ENCODE measurements at regions not wholly inside any gene's neighbourhood (a gene's known extent, or its start where the extent isn't known, plus 50 kb on each side); places are given as distances from the start of the nearest gene placed in this dataset.
"Not testable (repeated sequence)": the region's sequence is repeated elsewhere in the genome, so short reads cannot be mapped to it uniquely, and the experiment has no call there.

DNA sequence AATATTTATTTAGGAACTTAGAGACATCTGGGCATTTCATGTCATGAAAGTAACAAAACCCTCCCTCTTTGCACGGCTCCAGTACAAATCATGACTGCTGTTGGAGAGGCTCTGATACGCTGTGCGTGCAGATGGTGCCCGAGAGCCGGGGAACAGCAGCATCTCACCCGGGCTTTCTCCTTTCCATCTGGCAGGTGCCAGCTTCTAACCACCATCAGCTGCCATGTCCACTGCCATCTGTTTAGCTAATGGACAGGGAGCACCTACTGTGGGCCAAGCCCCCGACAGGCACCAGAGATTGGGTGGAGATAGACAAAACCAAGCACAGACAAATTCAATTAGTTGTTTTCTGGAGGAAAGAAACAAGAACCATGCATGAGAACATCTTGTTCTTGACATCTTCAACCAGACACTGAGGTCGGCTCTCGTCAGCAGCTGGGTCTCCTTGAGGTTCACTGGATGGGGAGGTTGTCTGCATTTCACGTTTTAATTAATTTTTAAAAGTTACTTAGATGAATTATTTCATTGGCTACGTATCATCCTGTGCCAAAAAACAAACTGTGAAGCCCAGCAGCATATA, 323.7 kb downstream of the THBS2 start:
- DNase-seq = no peak

- no peak for DNase-seq
These were observed 325.6 kb downstream of the THBS2 start for GRCh38 chr6:168928012-168928411.

DNA sequence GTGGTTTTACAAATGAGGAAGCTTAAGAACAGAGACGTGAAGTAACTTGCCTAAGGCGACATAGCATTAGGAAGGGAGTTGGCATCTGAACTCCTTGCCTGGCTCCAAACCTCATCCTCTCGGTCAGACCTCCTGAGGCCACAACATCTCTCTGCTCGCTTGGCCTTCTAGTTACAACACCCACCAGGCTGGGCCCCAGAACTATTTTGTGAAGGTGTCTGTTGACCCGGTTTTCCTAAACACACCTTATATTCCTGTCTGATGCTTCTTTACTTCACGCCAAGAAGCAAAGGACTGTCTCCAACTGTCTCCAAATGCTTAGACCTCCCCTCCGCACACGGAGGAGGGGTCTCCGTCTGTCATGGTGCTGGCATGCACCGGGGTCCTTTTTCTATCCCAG, 326.6 kb downstream of the THBS2 start:
- no peak for DNase-seq

DNA sequence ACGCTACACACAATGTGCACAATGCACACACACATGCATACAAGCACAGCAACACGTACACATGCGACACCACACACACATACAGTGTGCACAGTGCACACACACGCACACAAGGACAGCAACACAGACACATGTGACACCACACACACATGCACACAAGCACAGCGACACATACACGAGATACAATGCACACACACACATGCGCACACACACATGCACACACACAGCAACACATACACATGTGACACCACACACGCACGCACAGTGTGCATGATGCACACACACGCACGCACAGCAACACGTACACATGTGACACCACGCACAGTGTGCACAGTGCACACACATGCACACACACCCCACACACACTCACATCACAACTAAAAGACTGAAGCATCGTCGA, 327.3 kb downstream of the THBS2 start:
- DNase-seq = no peak

DNA sequence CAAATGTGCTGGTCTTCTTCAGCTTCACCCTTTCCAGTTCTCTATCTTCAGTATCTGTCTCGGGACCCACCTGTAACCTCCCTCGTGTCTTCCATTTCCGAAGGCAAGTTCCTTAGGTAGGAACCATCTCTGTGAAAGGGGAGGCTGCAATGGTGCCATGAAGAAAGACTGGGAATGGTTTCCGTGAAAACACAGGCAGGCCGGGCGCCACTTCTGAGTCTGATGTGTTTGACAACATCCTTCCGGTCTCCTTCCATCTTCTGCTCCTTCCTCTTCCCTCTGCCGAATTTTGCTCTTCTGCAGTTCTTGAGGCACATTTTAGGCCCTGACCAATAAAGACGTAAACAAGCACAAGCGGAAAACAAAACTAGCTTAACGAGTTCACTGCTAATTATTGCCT, 328.0 kb downstream of the THBS2 start:
- no peak for DNase-seq

- DNase-seq = no peak
These were observed 330.5 kb downstream of the THBS2 start for GRCh38 chr6:168923171-168923570.

DNA sequence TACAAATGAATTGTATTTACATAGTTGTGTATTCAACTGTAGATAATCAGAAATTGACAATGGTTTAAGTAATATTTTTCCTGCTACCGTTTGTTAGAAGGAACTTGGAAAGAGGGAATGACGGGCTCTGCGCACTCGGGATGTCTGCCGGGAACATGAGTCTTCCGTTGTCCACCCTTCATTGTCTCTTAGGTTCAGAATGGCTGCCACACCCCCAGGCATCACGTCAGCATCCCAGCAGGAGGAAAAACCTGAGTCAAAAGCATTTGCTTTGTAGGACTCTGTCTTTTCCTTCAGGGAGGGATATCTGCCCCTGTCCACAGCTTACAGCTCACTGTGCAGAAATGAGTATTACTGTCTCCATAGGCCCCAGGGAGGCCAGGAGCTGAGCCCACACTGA, 331.2 kb downstream of the THBS2 start:
- DNase-seq = no peak

- no peak for DNase-seq
These were observed 333.4 kb downstream of the THBS2 start for GRCh38 chr6:168920289-168920688.

DNA sequence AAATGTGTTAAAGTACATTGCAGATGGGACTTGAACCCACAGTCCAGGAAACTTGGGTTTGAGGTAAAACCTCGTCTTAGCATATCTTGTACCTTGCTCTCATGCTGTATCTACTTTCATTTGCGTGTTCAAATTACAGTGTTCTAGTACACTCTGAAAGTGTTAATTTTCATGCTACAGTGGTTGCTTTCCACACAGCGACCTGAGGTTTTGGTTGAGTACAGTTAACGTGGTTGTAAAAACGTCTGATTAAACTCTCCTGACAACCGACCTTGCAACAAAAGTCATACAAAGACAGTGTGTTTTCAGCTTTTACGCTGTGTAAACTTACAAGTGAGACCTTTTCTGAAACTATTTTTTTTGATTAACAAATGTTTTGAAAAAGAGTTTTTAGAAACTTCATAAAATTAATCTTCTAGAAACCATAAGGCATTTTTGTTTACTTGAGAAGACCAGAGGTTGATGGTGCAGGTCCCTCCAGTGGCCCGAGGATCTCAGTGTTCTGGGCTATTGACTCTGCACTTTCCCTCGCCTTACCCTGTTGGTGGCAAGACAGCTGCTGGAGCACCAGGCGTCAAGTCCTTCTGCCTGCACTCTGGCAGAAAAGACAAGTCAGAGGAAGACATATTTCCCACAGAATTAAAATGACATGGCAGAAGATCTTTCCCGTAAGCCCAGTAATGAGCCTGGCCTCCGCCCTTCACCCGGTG, 334.0 kb downstream of the THBS2 start:
- DNase-seq = no peak

GRCh38 chr6:168916576-168917211, 337.0 kb downstream of the THBS2 start:
- DNase-seq = no peak

- DNase-seq = no peak
These were observed 337.8 kb downstream of the THBS2 start for GRCh38 chr6:168915855-168916254.

DNA sequence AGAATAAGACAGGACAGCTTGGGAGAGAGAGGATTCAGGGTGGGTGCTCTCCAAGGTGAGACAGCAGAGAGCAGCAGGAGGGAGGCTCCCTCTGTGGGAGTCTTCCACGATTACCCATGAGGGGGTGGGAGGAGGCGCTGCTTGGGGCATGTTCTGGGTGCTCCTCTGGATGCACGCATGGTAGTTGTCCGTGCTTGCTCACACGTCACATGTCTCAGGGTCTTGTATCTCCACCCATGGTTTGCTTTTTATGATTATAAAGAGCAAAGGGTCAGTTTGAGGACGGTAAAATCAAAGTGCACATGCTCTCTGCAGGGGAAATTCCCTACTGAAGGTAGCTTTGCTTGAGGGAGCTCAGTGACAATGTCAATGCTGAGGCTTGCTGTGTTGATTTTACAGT, 338.4 kb downstream of the THBS2 start:
- DNase-seq = no peak

- DNase-seq = no peak
These were observed 339.7 kb downstream of the THBS2 start for GRCh38 chr6:168913866-168914469.

DNA sequence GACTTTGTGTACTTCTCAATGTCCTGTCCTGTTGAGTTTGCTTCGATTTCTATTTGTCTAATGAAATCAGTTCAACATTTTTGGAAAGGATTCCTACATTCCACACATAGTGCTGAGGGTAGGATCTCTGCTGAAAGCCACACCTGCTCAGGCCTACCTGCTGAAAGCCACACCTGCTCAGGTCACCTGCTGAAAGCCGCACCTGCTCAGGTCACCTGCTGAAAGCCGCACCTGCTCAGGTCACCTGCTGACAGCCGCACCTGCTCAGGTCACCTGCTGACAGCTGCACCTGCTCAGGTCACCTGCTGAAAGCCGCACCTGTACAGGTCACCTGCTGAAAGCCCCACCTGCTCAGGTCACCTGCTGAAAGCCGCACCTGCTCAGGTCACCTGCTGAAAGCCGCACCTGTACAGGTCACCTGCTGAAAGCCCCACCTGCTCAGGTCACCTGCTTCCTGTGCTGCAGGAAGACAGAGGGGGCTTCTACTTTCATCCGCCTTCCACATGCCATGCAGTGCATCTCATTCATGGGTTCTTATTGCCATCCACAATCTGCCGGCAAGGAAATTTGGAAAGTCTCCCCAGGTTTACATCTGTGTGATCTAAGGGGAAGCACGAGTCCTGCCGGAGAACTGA, 340.3 kb downstream of the THBS2 start:
- DNase-seq = not testable (repeated sequence)

DNA sequence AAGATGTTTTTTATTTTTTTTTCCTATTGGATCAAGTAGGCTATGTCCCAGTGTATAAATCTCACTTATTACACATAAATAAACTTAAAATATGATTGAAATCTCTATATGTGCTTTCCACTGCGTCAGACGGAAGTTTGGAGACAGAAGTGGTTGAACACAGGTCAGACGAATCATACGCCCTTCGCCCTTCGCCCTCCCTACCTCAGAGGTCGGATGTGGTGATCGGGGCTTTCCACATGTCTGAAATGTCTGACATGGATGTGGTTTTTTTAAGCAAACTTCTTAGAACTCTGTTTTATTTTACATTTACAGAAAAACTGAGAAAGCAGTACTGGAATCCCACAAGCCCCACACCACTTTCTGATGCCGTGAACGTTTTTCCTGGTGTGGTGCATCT, 344.4 kb downstream of the THBS2 start:
- DNase-seq = no peak

DNA sequence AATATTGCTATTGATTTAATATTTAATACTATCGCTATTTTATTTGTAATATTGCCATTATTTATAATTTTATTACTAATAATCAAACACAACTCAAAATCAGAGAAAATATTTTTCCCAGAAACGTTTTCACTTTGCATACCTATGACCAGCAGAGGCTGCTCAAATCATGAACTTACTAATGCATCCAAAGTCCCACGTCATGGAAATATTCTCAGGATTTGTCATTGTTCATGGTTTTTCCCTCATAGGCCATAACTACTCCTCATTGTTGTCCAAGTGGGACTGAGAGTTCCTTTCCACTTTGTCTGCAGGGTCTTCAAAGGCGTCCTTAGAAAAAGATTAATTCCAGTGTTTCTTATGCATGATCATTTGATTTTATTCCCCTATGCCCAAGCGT, 344.8 kb downstream of the THBS2 start:
- no peak for DNase-seq

DNA sequence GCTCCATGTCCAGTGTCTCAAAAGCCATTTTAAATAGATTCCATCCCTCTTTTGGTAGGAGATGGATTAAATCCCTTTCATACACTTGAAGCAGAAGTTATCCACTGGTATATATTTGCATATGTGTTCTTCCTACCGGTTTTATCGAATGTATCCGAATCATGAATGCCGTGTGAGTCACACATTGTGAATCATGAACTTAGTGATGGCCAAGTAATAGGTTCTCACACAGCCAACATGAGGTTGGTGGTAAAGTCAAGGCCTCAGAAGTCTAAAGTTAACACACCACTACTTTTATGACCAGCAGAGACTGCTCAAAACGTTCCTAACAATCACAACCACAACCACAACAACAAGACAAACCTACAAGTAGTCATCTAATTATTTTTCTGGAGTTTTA, 345.5 kb downstream of the THBS2 start:
- no peak for DNase-seq

DNA sequence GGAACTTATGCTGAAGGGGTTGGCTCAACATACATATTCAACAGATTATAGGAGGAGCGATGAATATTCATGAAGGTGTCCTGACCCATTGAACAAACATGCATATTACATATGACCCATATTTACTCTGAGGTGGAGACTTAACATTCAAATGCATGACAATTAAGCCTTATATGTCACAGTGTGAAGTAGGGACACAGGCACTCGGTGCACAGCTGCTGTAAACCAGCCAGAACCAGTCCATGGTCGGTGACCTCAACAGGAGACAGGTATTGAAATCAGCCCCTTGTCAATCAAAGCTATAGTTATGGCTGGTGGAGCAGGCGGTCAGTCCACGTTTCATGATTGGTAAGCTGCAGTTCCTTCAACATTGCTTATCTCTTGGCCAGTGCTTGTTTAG, 347.3 kb downstream of the THBS2 start:
- DNase-seq = no peak

DNA sequence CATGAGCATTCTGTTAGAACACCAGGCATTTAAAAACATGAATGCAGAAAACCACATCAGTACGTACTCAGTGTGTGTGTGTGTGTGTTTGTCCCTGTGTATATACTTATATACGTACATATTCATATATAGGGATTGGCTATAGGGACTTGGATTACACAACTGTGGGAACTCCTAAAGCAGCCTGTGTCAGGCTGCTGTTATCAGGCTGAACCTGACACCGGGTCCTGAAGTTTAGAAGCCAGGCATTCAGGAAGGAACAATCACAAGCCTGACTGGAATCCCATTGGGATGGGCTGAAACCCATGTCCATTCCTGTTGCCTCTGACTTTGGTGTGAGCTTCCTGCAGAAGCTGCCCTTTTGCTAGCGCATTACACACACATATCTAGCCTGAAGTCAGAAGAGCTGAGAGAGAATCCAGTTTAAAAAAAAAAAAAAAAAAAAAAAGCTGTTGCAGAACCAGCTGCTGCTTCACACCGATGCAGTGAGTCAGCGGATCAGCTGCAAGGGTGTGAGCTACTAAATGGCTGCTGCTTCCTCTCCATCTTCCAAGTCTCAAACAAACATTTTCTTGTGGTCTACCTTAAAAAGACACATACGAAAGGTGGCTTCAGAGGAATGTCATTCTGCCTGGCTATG, 348.1 kb downstream of the THBS2 start:
- no peak for DNase-seq

DNA sequence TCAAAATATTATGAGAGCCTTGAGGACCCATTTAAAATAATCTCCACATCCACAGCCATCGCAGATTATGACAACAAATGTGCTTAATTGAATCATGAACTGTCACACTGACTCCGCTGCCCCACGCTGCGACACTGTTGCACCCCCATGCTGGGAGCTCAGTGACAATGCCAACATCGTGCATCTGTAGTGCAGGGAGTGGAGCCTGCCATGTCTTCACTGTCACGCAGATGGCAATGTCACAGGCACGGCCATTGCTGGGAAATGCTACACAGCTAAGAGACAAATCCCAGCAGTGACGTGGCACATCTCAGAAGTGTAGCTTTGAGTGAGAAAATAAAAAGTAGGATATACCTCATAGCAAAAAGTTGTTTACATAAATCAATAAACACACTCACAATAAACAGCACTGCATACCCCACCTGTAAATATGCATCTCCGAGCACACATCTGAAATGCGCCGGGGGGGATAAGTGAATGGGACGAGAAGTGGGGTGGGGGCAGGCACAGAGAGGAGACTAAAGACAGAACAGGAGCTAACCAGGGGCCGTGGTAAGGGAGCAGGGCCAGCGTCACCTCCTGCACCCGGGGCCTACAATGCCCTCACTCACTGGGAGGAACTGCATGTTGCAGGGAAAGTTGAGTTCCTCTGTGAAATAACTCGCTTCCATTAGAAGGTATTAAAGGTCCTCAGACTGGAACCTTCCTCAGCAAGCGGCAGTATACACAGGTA, 349.9 kb downstream of the THBS2 start:
- no peak for DNase-seq

DNA sequence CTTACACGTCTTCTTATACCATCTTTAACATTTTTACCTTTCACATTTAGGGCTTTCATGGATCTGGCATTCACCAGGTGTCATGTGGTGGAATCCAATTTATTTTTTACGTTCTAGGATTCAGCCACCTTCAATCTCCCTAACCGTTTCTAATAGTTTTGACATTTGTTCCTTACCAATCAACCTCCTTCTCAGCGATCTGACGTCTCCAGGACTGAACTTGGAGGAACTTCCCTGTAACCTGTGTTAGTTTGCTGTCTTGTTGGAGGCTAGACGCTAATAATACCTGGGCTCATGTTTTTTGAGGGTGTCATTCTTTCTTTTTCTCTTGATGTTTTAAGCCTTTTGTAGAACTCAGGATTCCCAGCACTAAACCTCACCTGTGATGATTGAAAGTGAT, 351.6 kb downstream of the THBS2 start:
- DNase-seq = no peak

DNA sequence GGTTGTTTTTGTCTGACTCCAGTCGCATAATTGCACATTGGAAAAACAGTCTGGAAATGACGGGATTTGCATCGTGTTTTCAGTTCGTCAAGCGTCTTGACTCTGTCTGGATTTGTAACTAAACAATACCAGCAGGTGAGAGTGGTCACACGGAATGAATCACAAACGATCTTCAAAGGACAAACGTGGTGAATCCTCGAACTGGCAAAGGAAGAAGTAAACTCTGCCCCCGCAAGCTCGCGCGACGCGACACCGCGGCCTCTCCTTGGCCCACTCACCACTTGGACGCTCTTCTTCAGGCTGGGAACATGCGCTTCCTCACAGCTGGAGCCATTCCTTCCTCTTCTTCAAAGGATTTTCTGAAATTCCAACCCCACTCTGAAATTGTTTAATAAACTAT, 352.6 kb downstream of the THBS2 start:
- DNase-seq = no peak

DNA sequence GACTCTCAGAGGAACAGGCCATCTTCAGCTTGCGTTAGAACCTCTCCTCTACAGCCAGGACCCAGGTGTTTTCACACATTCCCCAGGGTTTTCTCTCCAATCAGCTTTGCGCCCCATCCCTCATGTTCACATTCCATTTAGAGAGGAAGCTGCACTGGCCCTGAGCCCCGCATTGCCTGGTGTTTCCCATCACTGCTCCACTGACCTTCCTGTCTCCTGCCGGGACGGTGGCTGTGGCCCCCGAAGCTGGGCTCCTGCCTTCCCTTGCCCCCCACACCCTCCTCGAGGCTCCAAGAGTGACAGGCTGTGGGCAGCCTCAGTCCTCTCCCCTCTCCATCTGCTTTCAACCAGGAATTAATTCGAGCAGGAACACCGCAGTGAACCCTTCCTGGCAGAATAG, 357.3 kb downstream of the THBS2 start:
- DNase-seq = no peak
